Transverse colon (tissue), 4 donors: ENCODE measurements at regions not wholly inside any gene's neighbourhood (a gene's known extent, or its start where the extent isn't known, plus 50 kb on each side); places are given as distances from the start of the nearest gene placed in this dataset.

ENCODE experiments used
- DNase-seq: peaks from one replicate; pipeline ENCODE4 v3.0.0-alpha.2; 2019
- H3K27ac ChIP-seq, 4 donors: fragments of 200-600 bp; sonication (generic); 2 replicates each; pipeline ENCODE4 v1.5.1; 2016 to 2018; ENCODE audit warnings: inconsistent platforms in 4 of 4
- H3K27me3 ChIP-seq: fragments of 200-600 bp; sonication (generic); 2 replicates; pipeline ENCODE4 v1.5.1; 2017; ENCODE audit warnings: inconsistent platforms
- H3K36me3 ChIP-seq, 4 donors: fragments of 200-600 bp; sonication (generic); 2 replicates each; pipeline ENCODE4 v1.5.1; 2017 to 2019; ENCODE audit warnings: inconsistent platforms in 4 of 4
- H3K4me1 ChIP-seq, 4 donors: fragments of 200-600 bp; sonication (generic); 2 replicates each; pipeline ENCODE4 v1.5.1; 2017 to 2020; ENCODE audit warnings: inconsistent platforms in 4 of 4
- H3K4me3 ChIP-seq, 4 donors: fragments of 200-600 bp; sonication (generic); 1 replicate in 1 of 4; 2 replicates in 3 of 4; pipeline versions ENCODE4 v1.5.1 to v1.6.1; 2017 to 2019; ENCODE audit warnings: inconsistent platforms in 4 of 4
- H3K9me3 ChIP-seq, 2 donors: fragments of 200-600 bp; sonication (generic); 2 replicates each; pipeline ENCODE4 v1.5.1; 2017 to 2019; ENCODE audit warnings: inconsistent platforms in 2 of 2
- EP300 ChIP-seq: sonication (generic); formaldehyde crosslinking; IDR thresholded peaks from one replicate; pipeline ENCODE4 v1.6.1; 2017; ENCODE audit warnings: antibody characterized with exemption, low read depth
- POLR2A ChIP-seq: fragments of 450-650 bp; IDR thresholded peaks from one replicate; pipeline ENCODE4 v1.6.1; 2016; ENCODE audit warnings: antibody characterized with exemption, mild to moderate bottlenecking, moderate library complexity
- POLR2AphosphoS5 ChIP-seq, 3 donors: sonication (generic); formaldehyde crosslinking; IDR thresholded peaks; one replicate each; pipeline ENCODE4 v1.6.1; 2016; ENCODE audit warnings: antibody characterized with exemption in 3 of 3
- WGBS, 2 donors: methylation state at CpG; one replicate each; pipeline ENCODE4 v1.1.5; 2018; ENCODE audit warnings: low coverage in 1 of 2; 5-methylcytosine and 5-hydroxymethylcytosine counted together
- in situ Hi-C, 4 donors: fragments of 200-750 bp; cut with MboI; loops; one replicate each; pipeline versions ENCODE4 v1.15.0 to v1.15.1; 2017; ENCODE audit warnings: low sequenced_read_pairs in 3 of 4, low pct_ligation_motif_present in 1 of 4, low pct_unique_long_range_greater_than_20kb in 1 of 4
- intact Hi-C: fragments of 100-400 bp; cut with DNase I; formaldehyde crosslinking; loops from one replicate; pipeline ENCODE4 v1.15.1; 2023; ENCODE audit warnings: low total_unique reads
- TF ChIP-seq, protein P1 (sequence below), 5 experiments: fragments of 200-600 bp in 3 of 5; fragments of 450-650 bp in 2 of 5; sonication (generic) in 3 of 5; IDR thresholded peaks; 1 replicate in 2 of 5; 2 replicates in 3 of 5; pipeline ENCODE4 v1.5.1; 2016 to 2017; ENCODE audit warnings: antibody characterized with exemption in 5 of 5, inconsistent platforms in 3 of 5, mild to moderate bottlenecking in 2 of 5, moderate library complexity in 1 of 5

DNA sequence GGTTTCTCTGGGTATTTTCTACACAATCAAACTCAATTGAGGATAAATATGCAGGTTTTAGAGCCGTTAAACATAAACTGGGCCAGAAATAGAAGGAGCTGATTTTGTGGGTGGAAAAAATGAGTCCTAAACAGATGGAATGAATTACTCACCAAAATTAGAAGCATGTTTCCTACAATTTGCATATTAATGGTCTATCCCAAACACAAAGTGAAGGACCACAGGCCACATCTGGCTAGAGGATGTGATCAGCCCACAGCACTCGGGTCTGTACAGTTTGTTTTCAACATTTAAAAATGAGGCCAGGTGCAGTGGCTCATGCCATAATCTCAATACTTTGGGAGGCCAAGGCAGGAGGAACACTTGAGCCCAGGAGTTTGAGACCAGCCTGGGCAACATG is 296.3 kb downstream of the PREX1 start:
- no peaks in the 10 kb centered on the region for H3K4me1 ChIP-seq
- H3K36me3 ChIP-seq: no peaks in the 10 kb centered on the region
- TF ChIP-seq POLR2AphosphoS5 (IDR thresholded peaks at IDR 0.05): no peak
- TF ChIP-seq, protein P1, sequence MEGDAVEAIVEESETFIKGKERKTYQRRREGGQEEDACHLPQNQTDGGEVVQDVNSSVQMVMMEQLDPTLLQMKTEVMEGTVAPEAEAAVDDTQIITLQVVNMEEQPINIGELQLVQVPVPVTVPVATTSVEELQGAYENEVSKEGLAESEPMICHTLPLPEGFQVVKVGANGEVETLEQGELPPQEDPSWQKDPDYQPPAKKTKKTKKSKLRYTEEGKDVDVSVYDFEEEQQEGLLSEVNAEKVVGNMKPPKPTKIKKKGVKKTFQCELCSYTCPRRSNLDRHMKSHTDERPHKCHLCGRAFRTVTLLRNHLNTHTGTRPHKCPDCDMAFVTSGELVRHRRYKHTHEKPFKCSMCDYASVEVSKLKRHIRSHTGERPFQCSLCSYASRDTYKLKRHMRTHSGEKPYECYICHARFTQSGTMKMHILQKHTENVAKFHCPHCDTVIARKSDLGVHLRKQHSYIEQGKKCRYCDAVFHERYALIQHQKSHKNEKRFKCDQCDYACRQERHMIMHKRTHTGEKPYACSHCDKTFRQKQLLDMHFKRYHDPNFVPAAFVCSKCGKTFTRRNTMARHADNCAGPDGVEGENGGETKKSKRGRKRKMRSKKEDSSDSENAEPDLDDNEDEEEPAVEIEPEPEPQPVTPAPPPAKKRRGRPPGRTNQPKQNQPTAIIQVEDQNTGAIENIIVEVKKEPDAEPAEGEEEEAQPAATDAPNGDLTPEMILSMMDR (IDR thresholded peaks at IDR 0.05): no peak
- TF ChIP-seq EP300: no peak
- TF ChIP-seq POLR2A: no peak
- no peaks in the 10 kb centered on the region for H3K9me3 ChIP-seq
- WGBS, 2 donors: 34 to 47% methylated on average over 2 of the region's 2 CpGs
- no peak overlapping the region for H3K4me3 ChIP-seq
- peaks cover 8% of the 10 kb centered on the region for H3K27me3 ChIP-seq
- intact Hi-C loops: no loop called here
- H3K27ac ChIP-seq: no peak overlapping the region
- in situ Hi-C loops: no loop called here
- no peak for DNase-seq

DNA sequence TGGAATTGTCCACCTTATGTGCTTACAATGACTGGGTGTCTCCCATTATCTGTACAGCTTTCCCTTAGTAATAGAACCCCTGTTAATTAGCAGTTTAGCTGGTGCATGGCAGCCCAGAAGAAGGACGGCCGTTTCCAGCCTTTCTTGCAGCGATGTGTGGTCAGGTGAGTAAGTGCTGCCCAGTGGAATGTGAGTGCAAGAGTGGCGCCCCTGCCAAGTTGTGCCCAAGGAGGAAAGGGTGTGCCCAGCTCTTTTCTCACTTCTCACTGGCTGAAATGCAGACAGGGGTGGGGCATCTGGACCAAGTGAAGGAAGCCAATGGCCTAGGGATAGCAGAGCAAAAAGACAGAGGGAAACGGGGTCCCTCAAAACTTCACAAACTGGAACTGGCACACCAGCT is 296.8 kb downstream of the PREX1 start:
- in situ Hi-C loops: no loop called here
- WGBS, 2 donors: 67 to 69% methylated on average over 1 to 5 of the region's 5 CpGs

DNA sequence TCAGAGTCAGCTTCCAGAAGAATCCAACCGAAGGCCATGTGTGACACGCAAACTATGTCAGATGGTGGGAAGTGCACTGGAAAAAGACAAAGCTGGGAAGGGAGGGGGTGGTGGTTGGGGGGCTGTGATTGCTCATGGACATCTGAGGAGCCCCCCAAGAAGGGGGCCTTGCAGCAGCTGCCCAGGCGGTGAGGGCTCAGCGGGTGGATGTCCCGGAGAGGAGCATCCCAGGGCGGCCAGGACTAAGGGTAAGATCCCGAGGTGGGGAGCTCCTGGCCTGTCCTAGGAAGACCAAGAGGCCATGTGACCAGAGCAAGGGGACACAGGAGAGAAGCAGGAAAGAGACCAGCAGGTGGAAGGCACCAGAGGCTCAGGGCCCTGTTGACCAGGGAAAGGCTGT is 299.5 kb downstream of the PREX1 start:
- in situ Hi-C loops (no loop called here), intact Hi-C loops (no loop called here)
- H3K9me3 ChIP-seq: no peaks in the 10 kb centered on the region
- DNase-seq: no peak
- H3K27ac ChIP-seq: no peak overlapping the region
- H3K36me3 ChIP-seq: no peaks in the 10 kb centered on the region
- no peak for TF ChIP-seq POLR2AphosphoS5 (IDR thresholded peaks at IDR 0.05)
- TF ChIP-seq POLR2A: no peak
- TF ChIP-seq EP300: no peak
- TF ChIP-seq, protein P1 (IDR thresholded peaks at IDR 0.05): no peak
- H3K4me1 ChIP-seq: no peaks in the 10 kb centered on the region
- H3K4me3 ChIP-seq: no peak overlapping the region
- 91 to 93% methylated on average over 2 to 7 of the region's 7 CpGs for WGBS, 2 donors
- no peaks in the 10 kb centered on the region for H3K27me3 ChIP-seq

More for the DNA sequence above, 296.8 kb downstream of the PREX1 start:
- TF ChIP-seq, protein P1 (IDR thresholded peaks at IDR 0.05): no peak
- no peak for TF ChIP-seq POLR2A
- TF ChIP-seq EP300: no peak
- no peak for TF ChIP-seq POLR2AphosphoS5 (IDR thresholded peaks at IDR 0.05)
- Histone ChIP-seq H3K4me1 (no peaks in the 10 kb centered on the region), H3K27ac (no peak overlapping the region), H3K36me3 (no peaks in the 10 kb centered on the region), H3K4me3 (no peak overlapping the region), H3K27me3 (peaks cover 5% of the 10 kb centered on the region), H3K9me3 (no peaks in the 10 kb centered on the region)
- intact Hi-C loops: no loop called here
- DNase-seq: no peak

DNA sequence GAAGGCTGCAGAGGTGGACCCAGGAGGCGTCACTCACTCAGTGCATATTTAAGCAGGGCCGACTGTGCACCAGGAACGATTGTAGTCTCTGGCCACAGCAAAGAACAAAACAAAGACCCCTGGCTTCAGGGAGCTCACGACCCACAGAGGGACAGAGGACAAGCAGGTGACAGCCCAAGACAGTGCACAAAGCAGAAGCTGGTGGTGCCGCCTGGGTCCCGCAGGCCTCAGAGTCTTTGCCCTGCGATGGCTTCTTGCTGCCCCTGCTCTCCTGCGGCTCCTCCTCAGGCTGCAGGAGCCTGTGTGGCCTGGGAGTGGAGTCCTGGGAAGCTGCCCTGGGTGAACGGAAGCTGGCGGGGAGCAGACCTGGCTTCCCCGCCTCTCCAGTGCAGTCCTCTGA is 300.0 kb downstream of the PREX1 start:
- Histone ChIP-seq H3K4me1 (no peaks in the 10 kb centered on the region), H3K36me3 (no peaks in the 10 kb centered on the region), H3K4me3 (no peak overlapping the region), H3K27me3 (no peaks in the 10 kb centered on the region), H3K9me3 (no peaks in the 10 kb centered on the region), H3K27ac (no peak overlapping the region)
- no peak for DNase-seq
- in situ Hi-C loops: no loop called here
- intact Hi-C loops: no loop called here
- TF ChIP-seq, protein P1 (IDR thresholded peaks at IDR 0.05): no peak
- TF ChIP-seq POLR2AphosphoS5 (IDR thresholded peaks at IDR 0.05) (no peak), POLR2A (no peak), EP300 (no peak)
- WGBS, 2 donors: 79% methylated on average over 11 of the region's 11 CpGs; no CpG with 5 or more reads in 1 of the 2 donors
